Endothelial cell (in vitro differentiated cells): ENCODE measurements at regions not wholly inside any gene's neighbourhood (a gene's known extent, or its start where the extent isn't known, plus 50 kb on each side); places are given as distances from the start of the nearest gene placed in this dataset.

ENCODE experiments used
- DNase-seq: peaks from one replicate; pipeline ENCODE4 v3.0.0; 2021; ENCODE audit warnings: low spot score
- H3K27ac Mint-ChIP-seq: one replicate; pipeline ENCODE4 v1.8.0; 2021; ENCODE audit warnings: mixed read lengths, inconsistent platforms; ENCODE audit not compliant: unreplicated experiment
- H3K27me3 Mint-ChIP-seq: one replicate; pipeline ENCODE4 v1.8.0; 2021; ENCODE audit warnings: mild to moderate bottlenecking, moderate library complexity, mixed read lengths, inconsistent platforms; ENCODE audit not compliant: unreplicated experiment
- H3K36me3 Mint-ChIP-seq: one replicate; pipeline ENCODE4 v1.8.0; 2021; ENCODE audit warnings: mild to moderate bottlenecking, low read depth, mixed read lengths, inconsistent platforms; ENCODE audit not compliant: unreplicated experiment
- H3K4me1 Mint-ChIP-seq: one replicate; pipeline ENCODE4 v1.8.0; 2021; ENCODE audit warnings: mild to moderate bottlenecking, mixed read lengths, inconsistent platforms; ENCODE audit not compliant: unreplicated experiment
- H3K4me3 Mint-ChIP-seq: one replicate; pipeline ENCODE4 v1.8.0; 2021; ENCODE audit warnings: mild to moderate bottlenecking, mixed read lengths, inconsistent platforms; ENCODE audit not compliant: unreplicated experiment
- H3K9me3 Mint-ChIP-seq: one replicate; pipeline ENCODE4 v1.8.0; 2021; ENCODE audit warnings: mixed read lengths, inconsistent platforms; ENCODE audit not compliant: unreplicated experiment
- CTCF ChIP-seq: fragments of 200-600 bp; sonication (generic); IDR thresholded peaks from one replicate; pipeline ENCODE4 v1.5.0; 2021; ENCODE audit warnings: antibody characterized with exemption; ENCODE audit not compliant: unreplicated experiment

GRCh38 chr15:94882071-94882712, 650.8 kb downstream of the MCTP2 start:
- no peak overlapping the region for H3K4me3 Mint-ChIP-seq
- H3K27me3 Mint-ChIP-seq = no peaks in the 10 kb centered on the region
- H3K4me1 Mint-ChIP-seq = no peaks in the 10 kb centered on the region
- TF ChIP-seq CTCF = no peak
- no peak overlapping the region for H3K27ac Mint-ChIP-seq
- H3K9me3 Mint-ChIP-seq = no peaks in the 10 kb centered on the region
- H3K36me3 Mint-ChIP-seq = no peaks in the 10 kb centered on the region
- DNase-seq = no peak

GRCh38 chr15:94887391-94887790, 656.0 kb downstream of the MCTP2 start:
- no peak for TF ChIP-seq CTCF
- Mint-ChIP-seq H3K9me3 (no peaks in the 10 kb centered on the region), H3K4me1 (no peaks in the 10 kb centered on the region), H3K36me3 (no peaks in the 10 kb centered on the region), H3K27ac (no peak overlapping the region), H3K4me3 (no peak overlapping the region), H3K27me3 (no peaks in the 10 kb centered on the region)
- DNase-seq = no peak

- Mint-ChIP-seq H3K27ac (no peak overlapping the region), H3K9me3 (no peaks in the 10 kb centered on the region), H3K27me3 (no peaks in the 10 kb centered on the region), H3K4me3 (no peak overlapping the region), H3K4me1 (no peaks in the 10 kb centered on the region), H3K36me3 (no peaks in the 10 kb centered on the region)
- DNase-seq = no peak
- no peak for TF ChIP-seq CTCF
These were observed 657.8 kb downstream of the MCTP2 start for GRCh38 chr15:94889153-94889552.

- no peak for TF ChIP-seq CTCF
- H3K4me3 Mint-ChIP-seq = no peak overlapping the region
- H3K36me3 Mint-ChIP-seq = no peaks in the 10 kb centered on the region
- no peak for DNase-seq
- no peaks in the 10 kb centered on the region for H3K4me1 Mint-ChIP-seq
- H3K9me3 Mint-ChIP-seq = no peaks in the 10 kb centered on the region
- no peak overlapping the region for H3K27ac Mint-ChIP-seq
- H3K27me3 Mint-ChIP-seq = peaks cover 3% of the 10 kb centered on the region
These were observed 661.7 kb downstream of the MCTP2 start for GRCh38 chr15:94893091-94893490.

- Mint-ChIP-seq H3K36me3 (no peaks in the 10 kb centered on the region), H3K27ac (no peak overlapping the region), H3K9me3 (no peaks in the 10 kb centered on the region), H3K4me1 (no peaks in the 10 kb centered on the region), H3K4me3 (no peak overlapping the region), H3K27me3 (peaks cover 3% of the 10 kb centered on the region)
- DNase-seq = no peak
- no peak for TF ChIP-seq CTCF
These were observed 662.7 kb downstream of the MCTP2 start for GRCh38 chr15:94894056-94894455.
